Right ventricle myocardium inferior (tissue), 1 donor: ENCODE measurements at regions not wholly inside any gene's neighbourhood (a gene's known extent, or its start where the extent isn't known, plus 50 kb on each side); places are given as distances from the start of the nearest gene placed in this dataset.
"Not testable (repeated sequence)": the region's sequence is repeated elsewhere in the genome, so short reads cannot be mapped to it uniquely, and the experiment has no call there.

Experiments used
- ATAC-seq: fragments of 200-7000 bp; cut with Tn5 transposase; one replicate; pipeline ENCODE4 v1.9.1; 2020; ENCODE audit warnings: mild to moderate bottlenecking, moderate library complexity
- DNase-seq: peaks from one replicate; pipeline ENCODE4 v3.0.0; 2021; ENCODE audit errors: missing footprints
- intact Hi-C: fragments of 100-400 bp; cut with DNase I; formaldehyde crosslinking; loops from one replicate; pipeline ENCODE4 v1.11.0; 2022
- donor health status: DM: no; HTN: yes; CAD: no; lungs with severe emphysema.

DNA sequence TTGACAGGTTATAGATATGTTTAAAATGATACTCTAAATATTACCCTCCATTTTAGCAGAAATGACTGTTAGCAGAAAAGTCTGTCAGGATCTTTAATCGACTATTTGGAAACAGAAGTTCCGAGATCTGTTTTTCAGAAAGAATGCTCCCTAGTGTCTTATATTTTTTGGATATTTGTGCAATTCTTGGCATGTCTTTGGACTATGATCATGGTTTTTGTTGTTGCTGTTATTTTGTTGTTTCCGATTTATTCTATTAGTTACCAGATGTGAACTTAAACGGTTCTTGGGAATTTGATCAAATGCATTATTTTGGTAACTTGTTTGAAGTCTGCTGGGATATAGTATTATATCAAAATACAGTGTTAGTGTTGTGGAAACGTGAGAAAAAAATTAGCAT lies 106.4 kb upstream of the CEP162 start:
- intact Hi-C loops: no loop called here
- DNase-seq: no peak

DNA sequence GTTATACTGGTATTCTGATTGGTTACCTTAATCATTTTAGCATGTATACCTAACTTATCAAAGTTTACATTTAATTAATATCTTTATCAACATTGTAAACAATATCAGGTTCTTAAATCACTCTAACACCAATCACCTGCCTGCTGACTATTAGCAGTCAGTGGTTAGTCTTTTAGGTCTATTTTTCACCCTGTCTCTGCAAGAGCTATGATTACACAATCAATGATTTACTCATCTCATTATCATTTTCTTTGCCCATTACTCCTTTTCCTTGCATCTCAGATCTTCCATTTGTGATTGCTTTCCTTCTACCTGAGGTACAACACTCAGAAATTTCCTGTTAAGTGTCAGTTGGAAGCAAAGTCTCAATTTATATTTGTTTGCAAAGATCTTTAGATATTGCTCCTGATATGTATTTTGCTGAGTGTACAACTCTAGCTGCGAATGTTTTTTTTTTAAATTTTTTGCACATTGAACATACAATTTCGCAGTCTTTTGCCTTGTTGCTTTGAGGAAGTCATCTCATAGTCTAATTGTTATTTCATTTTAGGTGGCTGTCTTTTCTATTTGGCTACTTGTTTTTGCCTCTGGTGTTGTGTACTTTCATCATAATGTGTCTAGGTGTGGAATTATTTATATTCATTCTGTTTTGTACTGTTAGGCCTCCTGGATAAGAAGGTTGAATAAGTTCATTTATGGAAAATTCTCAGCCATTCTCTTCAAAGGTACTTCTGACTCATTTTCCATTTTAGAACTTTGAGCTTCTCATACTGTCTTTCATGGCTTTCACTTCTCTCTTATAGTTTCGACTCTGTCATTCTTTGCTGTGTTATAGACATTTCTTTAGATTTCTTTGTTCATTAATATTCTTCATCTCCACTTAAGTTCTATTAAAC lies 104.9 kb upstream of the CEP162 start:
- no peak for DNase-seq
- intact Hi-C loops: no loop called here
- no peak for ATAC-seq

More for the DNA sequence above, 106.4 kb upstream of the CEP162 start:
- ATAC-seq: no peak

- ATAC-seq: no peak
- no peak for DNase-seq
- intact Hi-C loops: no loop called here
Observed at GRCh38 chr6:84330325-84330724, 102.9 kb upstream of the CEP162 start.

DNA sequence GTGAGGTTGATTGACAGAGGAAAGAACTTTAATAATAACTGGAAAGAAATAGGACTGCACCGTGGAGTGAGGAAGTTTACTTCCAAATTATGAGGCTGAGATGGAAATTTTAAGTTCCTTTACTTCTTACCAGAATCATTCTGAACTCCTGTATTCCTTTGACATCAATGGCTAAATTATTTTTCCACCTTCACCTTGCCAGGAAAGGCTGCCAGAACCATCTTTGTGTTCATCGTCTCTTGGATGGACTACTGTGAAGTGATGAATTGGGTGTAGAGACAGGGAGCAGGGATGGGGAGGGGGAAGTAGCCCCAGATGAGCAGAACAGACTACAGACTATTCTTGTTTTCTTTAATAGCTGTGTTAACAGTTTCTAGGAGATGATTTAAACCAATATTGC lies 102.1 kb upstream of the CEP162 start:
- ATAC-seq: no peak
- DNase-seq: no peak
- intact Hi-C loops: no loop called here

DNA sequence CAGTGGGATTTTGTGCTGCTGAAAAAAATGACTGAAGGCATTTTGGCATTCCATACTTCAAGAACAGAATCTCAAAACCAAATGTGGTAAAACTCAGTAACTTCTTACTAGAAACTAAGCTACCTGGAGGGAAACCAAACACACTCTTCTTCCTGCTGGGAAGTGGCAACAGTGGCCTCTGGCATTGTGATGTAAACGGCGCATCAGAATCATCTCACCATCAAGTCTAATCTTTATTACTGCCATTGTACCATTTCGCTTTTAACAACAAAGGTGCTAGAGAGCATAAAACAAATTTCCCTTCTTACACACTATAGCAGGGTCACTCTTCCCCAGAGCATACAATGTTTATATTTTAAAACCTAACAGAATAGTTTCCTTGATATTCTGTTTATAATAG lies 101.6 kb upstream of the CEP162 start:
- DNase-seq (no peak), ATAC-seq (no peak)
- intact Hi-C loops: no loop called here

DNA sequence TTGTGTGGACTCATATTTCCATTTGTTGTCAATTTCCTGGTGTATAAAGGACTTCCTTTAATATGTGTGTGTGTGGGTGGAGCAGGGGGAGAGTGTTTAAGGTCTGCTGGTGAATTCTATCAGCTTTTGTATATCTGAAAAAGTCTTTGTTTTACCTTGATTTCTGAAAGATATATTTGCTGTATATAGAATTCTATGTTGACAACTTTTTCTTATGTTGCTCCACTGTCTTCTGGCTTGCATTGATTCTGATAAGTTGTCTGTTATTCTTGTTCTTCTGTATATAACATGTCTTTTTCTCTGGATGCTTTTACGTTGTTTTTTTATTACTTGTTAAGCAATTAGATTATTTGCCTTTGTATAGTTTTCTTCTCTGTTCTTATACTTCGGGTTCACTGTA lies 90.0 kb upstream of the CEP162 start:
- ATAC-seq (no peak), DNase-seq (no peak)
- intact Hi-C loops: no loop called here

DNA sequence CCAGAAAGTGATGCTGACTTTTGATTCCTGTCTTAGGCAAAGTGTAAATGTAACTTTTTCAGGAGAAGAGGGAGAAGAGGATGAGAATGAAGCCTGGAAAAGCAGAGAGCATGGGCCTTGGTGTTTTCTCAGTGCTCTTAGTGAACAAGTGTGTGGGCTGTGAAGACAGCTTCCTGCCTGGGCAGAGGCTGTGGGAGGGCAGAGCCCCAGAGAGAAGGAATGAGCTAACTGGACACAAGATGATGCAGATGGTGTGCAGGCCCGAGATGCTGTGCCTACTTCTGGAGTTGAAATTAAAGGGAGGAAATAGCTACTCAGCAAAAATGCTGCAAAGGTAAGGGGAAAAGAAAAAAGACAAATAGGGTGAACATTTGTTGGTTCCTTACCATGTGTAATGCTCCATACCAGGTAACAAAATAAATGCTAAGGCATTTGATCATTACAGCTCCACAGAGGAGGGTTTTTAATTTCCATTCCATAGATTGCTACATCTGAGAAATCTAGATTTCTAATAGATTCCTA lies 87.0 kb upstream of the CEP162 start:
- intact Hi-C loops: no loop called here
- ATAC-seq (no peak), DNase-seq (no peak)

- intact Hi-C loops: no loop called here
- no peak for DNase-seq
- ATAC-seq: no peak
Observed at GRCh38 chr6:84309336-84309735, 81.9 kb upstream of the CEP162 start.

DNA sequence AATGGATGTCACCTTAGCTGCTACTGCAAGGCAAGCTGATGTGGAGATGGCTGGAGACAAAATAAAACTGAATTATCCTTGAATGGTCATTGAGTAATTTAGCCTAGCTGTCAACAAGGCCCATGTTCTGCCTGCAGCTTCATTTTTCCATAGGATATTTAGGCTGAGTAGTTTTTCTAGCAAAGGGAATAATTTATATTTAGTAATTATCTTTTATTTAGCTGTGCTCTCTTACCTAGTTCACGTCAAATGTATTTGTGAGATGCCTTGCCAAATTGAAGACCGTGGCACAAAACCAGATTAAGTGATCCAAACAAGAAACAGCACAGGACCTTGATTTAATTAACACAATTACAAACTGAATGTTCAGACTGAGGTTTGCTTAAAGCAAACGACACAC lies 77.4 kb upstream of the CEP162 start:
- intact Hi-C loops: no loop called here
- ATAC-seq: no peak
- no peak for DNase-seq

- intact Hi-C loops, DNase-seq, ATAC-seq: not testable (repeated sequence)
Observed at GRCh38 chr6:84291033-84291432, 63.6 kb upstream of the CEP162 start.

DNA sequence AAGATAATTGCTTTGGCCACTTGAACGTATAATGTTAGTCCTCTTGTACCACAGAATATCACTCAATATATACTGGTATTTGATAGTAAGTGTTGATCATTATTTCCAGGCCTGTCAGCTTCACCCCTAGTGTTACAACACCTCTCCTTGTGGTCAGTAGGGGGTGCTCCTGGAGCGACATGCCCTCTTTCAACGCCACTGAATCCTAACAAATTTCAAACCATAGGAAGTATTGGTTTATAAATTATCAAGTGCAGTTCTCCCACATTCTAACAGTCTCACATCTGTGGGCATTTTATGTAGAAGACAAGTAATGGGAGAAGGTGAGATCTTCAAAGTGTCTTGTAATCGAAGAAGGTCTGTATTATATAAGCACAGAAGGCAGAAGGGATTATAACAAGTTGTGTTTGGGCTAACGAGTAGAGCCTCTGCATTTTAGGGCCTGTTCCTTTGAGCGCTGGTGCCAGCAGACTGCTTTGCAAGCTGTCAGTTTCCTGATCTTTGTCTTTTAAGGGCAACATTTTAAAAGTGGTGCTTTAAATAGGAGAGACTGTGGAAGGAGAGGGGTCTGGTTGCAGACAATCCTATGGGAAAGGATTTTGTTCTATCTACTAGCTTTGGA lies 57.1 kb upstream of the CEP162 start:
- ATAC-seq (no peak), DNase-seq (no peak)
- intact Hi-C loops: no loop called here

- no peak for DNase-seq
- ATAC-seq: no peak
- intact Hi-C loops: no loop called here
Observed at GRCh38 chr6:84282550-84282949, 55.1 kb upstream of the CEP162 start.

DNA sequence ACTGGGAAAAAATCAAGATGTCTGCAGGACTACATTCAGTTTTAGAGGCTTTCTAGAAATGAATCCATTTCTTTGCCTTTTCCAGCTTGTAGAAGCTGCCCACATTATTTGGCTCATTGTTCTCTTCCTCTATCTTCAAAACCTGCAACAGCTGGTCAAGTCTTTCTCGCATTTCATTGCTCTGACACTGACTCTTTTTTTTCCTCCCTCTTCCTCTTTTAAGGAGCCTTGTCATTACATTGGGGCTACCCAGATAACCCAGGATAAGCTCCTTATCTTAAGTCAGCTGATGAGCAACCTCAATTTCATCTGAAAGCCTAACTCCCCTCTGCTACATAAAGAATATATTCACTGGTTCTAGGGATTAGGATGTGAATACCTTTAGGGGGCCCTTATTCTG lies 53.2 kb upstream of the CEP162 start:
- intact Hi-C loops: no loop called here
- ATAC-seq (no peak), DNase-seq (no peak)

DNA sequence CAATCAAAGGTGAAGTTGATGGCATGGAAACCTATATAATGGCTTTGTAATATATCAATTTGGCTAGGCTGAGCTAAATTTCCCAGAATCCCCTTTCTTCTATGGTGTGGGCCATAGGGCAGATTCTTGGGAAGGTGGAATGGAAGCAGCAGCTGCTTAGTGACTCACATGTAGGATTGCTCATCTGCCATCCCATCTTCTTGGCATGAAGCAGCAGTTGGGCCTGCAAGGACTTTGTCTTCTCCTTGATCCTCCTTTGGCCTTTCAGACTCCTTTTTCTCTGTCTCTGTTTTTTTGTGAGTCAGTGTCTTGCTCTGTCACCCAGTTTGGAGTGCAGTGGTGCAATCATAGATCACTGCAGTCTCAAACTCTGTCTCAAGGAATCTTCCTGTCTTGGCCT lies 52.6 kb upstream of the CEP162 start:
- DNase-seq (no peak), ATAC-seq (no peak)
- intact Hi-C loops: no loop called here

DNA sequence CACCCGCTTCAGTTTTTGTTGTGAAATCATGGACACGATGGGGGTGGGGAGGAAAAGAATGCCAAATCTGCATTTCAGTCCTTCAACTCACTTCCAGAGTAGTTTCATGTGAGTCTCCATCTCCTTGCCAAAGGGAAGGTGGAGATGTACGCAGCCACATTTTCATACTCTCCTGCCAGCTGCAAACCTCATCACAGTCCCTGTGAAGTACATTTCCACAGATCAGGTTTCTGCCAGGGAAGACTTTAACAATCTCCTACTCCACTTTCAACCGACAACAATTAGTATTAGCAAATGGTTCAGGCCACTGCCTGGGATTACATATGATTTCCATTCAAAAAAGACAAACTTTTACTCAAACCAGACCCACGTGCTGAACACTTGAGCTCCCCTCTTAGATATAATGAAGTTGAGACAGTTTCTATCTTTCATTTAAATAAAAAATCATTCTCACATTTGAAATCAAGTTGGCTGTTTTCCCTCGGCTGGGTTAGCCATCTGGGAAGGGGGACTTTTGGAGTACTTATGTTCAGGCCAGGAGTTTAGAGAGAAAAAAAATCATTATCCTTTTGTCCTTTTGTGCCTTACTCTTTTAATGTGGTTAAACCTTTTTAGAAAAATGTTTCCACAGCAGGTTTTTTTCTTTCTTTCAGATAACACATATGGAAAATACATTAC lies 51.0 kb upstream of the CEP162 start:
- no peak for ATAC-seq
- intact Hi-C loops: no loop called here
- no peak for DNase-seq
